ENCODE measurements at regions not wholly inside any gene's neighbourhood (a gene's known extent, or its start where the extent isn't known, plus 50 kb on each side); places are given as distances from the start of the nearest gene placed in this dataset.

DNA sequence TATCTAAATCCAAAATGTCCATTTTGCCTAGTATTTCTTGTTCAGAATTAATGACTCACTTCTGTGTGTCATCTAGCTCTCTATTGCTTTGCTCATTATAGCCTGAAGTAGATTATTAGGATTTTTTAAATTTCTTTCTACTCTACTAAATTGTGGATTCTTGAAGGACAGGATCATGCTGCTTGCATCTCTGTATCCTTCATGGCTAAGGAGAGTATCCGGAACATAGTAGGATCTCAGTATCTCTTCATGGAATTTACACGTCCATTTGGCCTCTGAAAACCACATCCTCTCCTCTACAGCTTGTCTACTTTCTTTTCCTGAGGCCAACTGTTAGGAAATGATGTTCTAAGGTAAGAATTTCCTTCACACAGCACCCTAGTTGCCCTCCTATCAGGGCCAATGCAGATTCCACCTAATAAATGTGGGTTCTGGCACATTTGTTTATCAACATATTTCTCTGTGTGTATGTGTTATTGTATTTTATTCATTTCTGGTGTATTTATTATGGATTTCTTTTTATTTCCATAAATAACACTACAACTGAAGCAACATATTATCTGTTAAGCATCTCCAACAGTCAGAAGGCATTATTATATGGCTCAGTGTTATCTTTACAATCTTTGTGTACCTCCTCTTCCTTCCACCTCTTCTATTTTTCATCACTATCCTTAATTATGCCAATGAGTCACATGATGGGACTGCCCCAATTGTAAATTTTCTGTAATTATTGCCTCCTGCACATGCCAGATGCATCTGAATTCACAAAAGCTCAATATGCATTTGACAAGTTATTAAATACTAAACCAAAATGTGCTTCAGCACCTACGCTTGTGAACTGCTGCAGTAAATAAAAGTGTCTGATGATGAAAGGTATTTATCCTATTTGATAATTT, 557.8 kb upstream of the TLE4 start:
- Histone ChIP-seq H4K20me1 (ENCODE audit: insufficient read depth, low read length) (no peaks in the 10 kb centered on the region), H3K4me2 (replicated peaks; ENCODE audit: extremely low read depth, low read length, poor library complexity, severe bottlenecking) (no peak overlapping the region), H3K27ac (ENCODE audit: low read depth in 1 of 2, low read length in 2 of 2) (no peak overlapping the region), H3K27me3 (ENCODE audit: control insufficient read depth in 2 of 2, insufficient read depth in 2 of 2, low read length in 2 of 2) (no peaks in the 10 kb centered on the region), H3K9me3 (replicated peaks in 1 of 2; ENCODE audit: control insufficient read depth in 1 of 2, insufficient read depth in 1 of 2, low read length in 2 of 2) (peaks cover 0 to 3% of the 10 kb centered on the region in 2 donors), H3K4me3 (replicated peaks in 1 of 3; ENCODE audit: low read depth in 2 of 3, low read length in 3 of 3) (no peak overlapping the region), H3K9ac (ENCODE audit: insufficient read depth, low read length, poor library complexity, severe bottlenecking) (no peak overlapping the region), H3K79me2 (ENCODE audit: insufficient read depth, low read length) (no peaks in the 10 kb centered on the region), H3K36me3 (replicated peaks in 1 of 2; ENCODE audit: control insufficient read depth in 1 of 2, insufficient read depth in 2 of 2, low read length in 2 of 2) (no peaks in the 10 kb centered on the region), H3K4me1 (ENCODE audit: control insufficient read depth in 1 of 2, insufficient read depth in 2 of 2, low read length in 2 of 2) (no peaks in the 10 kb centered on the region), H2AFZ (ENCODE audit: insufficient read depth, low read depth, low read length, poor library complexity, severe bottlenecking) (no peak overlapping the region)
- TF ChIP-seq, protein P1, sequence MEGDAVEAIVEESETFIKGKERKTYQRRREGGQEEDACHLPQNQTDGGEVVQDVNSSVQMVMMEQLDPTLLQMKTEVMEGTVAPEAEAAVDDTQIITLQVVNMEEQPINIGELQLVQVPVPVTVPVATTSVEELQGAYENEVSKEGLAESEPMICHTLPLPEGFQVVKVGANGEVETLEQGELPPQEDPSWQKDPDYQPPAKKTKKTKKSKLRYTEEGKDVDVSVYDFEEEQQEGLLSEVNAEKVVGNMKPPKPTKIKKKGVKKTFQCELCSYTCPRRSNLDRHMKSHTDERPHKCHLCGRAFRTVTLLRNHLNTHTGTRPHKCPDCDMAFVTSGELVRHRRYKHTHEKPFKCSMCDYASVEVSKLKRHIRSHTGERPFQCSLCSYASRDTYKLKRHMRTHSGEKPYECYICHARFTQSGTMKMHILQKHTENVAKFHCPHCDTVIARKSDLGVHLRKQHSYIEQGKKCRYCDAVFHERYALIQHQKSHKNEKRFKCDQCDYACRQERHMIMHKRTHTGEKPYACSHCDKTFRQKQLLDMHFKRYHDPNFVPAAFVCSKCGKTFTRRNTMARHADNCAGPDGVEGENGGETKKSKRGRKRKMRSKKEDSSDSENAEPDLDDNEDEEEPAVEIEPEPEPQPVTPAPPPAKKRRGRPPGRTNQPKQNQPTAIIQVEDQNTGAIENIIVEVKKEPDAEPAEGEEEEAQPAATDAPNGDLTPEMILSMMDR (IDR thresholded peaks at IDR 0.05), result no peak
- intact Hi-C loops (cut with micrococcal nuclease), result no loop called here
- H3K27me3 Mint-ChIP-seq (ENCODE audit: low read depth in 3 of 3), result peaks cover 0 to 1% (median 0%) of the 10 kb centered on the region in 3 donors
- H3K27ac Mint-ChIP-seq, result no peak overlapping the region
- H3K9me3 Mint-ChIP-seq, result peaks cover 2 to 7% (median 4%) of the 10 kb centered on the region in 7 donors
- no peak overlapping the region for H3K4me3 Mint-ChIP-seq
- H3K4me1 Mint-ChIP-seq, result no peaks in the 10 kb centered on the region
- no CpG with 5 or more reads among the region's 3 CpGs for WGBS (ENCODE audit: insufficient coverage)
- no peaks in the 10 kb centered on the region for H3K36me3 Mint-ChIP-seq
- no peak for DNase-seq

DNA sequence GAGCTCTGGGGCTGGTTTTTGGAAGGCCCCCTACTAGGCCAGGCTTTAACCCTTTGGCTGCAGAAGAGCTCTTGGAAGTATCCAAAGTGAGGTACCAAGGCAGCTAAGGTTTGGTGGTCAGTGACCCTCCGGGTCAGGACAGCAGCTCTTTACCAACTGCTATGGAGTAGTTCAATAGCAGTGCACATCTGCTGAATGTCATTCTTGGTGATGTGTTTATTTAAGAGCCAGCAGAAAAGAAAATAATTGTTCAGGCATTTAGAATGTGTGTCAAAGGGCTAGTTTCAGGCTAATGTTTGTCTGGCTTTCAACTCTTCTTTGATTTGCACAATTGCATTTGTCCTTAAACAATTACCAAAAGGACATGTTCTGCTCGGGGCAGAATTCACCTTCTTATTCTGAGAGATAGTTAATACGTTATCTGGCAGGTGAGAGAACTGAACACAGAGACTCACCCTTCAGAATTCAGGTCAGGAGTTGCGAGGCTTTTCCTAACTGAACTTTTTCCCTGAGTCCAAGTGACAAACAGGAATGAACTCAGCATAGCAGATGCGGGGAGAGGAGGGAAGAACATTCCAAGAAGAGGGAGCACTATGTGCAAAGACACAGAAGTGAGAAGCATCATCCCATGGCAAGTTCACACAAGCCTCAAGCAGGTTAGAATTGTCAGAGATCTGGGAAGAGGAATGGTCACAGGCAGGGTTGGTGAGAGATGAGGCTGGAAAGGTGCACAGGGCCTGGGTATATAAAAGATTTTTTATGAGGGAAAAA, 556.7 kb upstream of the TLE4 start:
- H3K4me1 Mint-ChIP-seq, result no peaks in the 10 kb centered on the region
- no peak for DNase-seq
- 96% methylated on average over 2 of the region's 5 CpGs for WGBS (ENCODE audit: insufficient coverage)
- Histone ChIP-seq H3K4me1 (ENCODE audit: control insufficient read depth in 1 of 2, insufficient read depth in 2 of 2, low read length in 2 of 2) (no peaks in the 10 kb centered on the region), H3K4me2 (replicated peaks; ENCODE audit: extremely low read depth, low read length, poor library complexity, severe bottlenecking) (no peak overlapping the region), H3K79me2 (ENCODE audit: insufficient read depth, low read length) (no peaks in the 10 kb centered on the region), H3K4me3 (replicated peaks in 1 of 3; ENCODE audit: low read depth in 2 of 3, low read length in 3 of 3) (no peak overlapping the region), H2AFZ (ENCODE audit: insufficient read depth, low read depth, low read length, poor library complexity, severe bottlenecking) (no peak overlapping the region), H3K36me3 (replicated peaks in 1 of 2; ENCODE audit: control insufficient read depth in 1 of 2, insufficient read depth in 2 of 2, low read length in 2 of 2) (no peaks in the 10 kb centered on the region), H3K9me3 (replicated peaks in 1 of 2; ENCODE audit: control insufficient read depth in 1 of 2, insufficient read depth in 1 of 2, low read length in 2 of 2) (peaks cover 0 to 3% of the 10 kb centered on the region in 2 donors), H3K9ac (ENCODE audit: insufficient read depth, low read length, poor library complexity, severe bottlenecking) (no peak overlapping the region), H4K20me1 (ENCODE audit: insufficient read depth, low read length) (no peaks in the 10 kb centered on the region), H3K27ac (ENCODE audit: low read depth in 1 of 2, low read length in 2 of 2) (no peak overlapping the region), H3K27me3 (ENCODE audit: control insufficient read depth in 2 of 2, insufficient read depth in 2 of 2, low read length in 2 of 2) (no peaks in the 10 kb centered on the region)
- no peaks in the 10 kb centered on the region for H3K36me3 Mint-ChIP-seq
- intact Hi-C loops (cut with micrococcal nuclease), result no loop called here
- H3K4me3 Mint-ChIP-seq, result no peak overlapping the region
- H3K9me3 Mint-ChIP-seq, result peaks cover 2 to 10% (median 8%) of the 10 kb centered on the region in 7 donors
- H3K27me3 Mint-ChIP-seq (ENCODE audit: low read depth in 3 of 3), result peaks cover 0 to 1% (median 0%) of the 10 kb centered on the region in 3 donors
- TF ChIP-seq, protein P1 (IDR thresholded peaks at IDR 0.05), result no peak
- H3K27ac Mint-ChIP-seq, result no peak overlapping the region

All from CD14-positive monocyte (primary cell).